ENCODE measurements at regions not wholly inside any gene's neighbourhood (a gene's known extent, or its start where the extent isn't known, plus 50 kb on each side); places are given as distances from the start of the nearest gene placed in this dataset.

- WGBS, 2 donors: 4 to 7% methylated on average over 4 of the region's 4 CpGs
- Histone ChIP-seq H3K27me3 (no peaks in the 10 kb centered on the region), H3K36me3 (no peaks in the 10 kb centered on the region), H3K27ac (no peak overlapping the region), H3K4me3 (no peak overlapping the region), H3K9me3 (no peaks in the 10 kb centered on the region), H3K4me1 (peaks cover 0 to 3% (median 0%) of the 10 kb centered on the region in 3 donors)
- no peak for TF ChIP-seq CTCF (IDR thresholded peaks at IDR 0.05)
- ATAC-seq (peak in 2 of 4 donors; percentile 45 to 51), FAIRE-seq (peak; percentile 70), DNase-seq (no peak)
- intact Hi-C loops (cut with DNase I): no loop called here
Observed at GRCh38 chr3:147119989-147120388, 286.4 kb downstream of the ZIC4 start.

- peaks cover 0 to 3% (median 0%) of the 10 kb centered on the region in 3 donors for H3K4me1 ChIP-seq
- no peaks in the 10 kb centered on the region for H3K36me3 ChIP-seq
- TF ChIP-seq CTCF (IDR thresholded peaks at IDR 0.05): no peak
- intact Hi-C loops (cut with DNase I): no loop called here
- no peaks in the 10 kb centered on the region for H3K27me3 ChIP-seq
- H3K9me3 ChIP-seq: no peaks in the 10 kb centered on the region
- 80 to 86% methylated on average over 3 of the region's 3 CpGs for WGBS, 2 donors
- DNase-seq (no peak), FAIRE-seq (no peak), ATAC-seq (no peak)
- no peak overlapping the region for H3K27ac ChIP-seq
- H3K4me3 ChIP-seq: no peak overlapping the region
Observed at GRCh38 chr3:147119346-147119745, 287.0 kb downstream of the ZIC4 start.

- no peak for TF ChIP-seq CTCF (IDR thresholded peaks at IDR 0.05)
- FAIRE-seq: no peak
- H3K27ac ChIP-seq: no peak overlapping the region
Observed at GRCh38 chr3:147118611-147119010, 287.7 kb downstream of the ZIC4 start.

GRCh38 chr3:147117631-147118030 is 288.7 kb downstream of the ZIC4 start:
- 73 to 76% methylated on average over 4 of the region's 4 CpGs for WGBS, 2 donors
- Histone ChIP-seq H3K4me3 (no peak overlapping the region), H3K9me3 (no peaks in the 10 kb centered on the region), H3K27ac (no peak overlapping the region), H3K4me1 (peaks cover 0 to 3% (median 0%) of the 10 kb centered on the region in 3 donors), H3K36me3 (no peaks in the 10 kb centered on the region), H3K27me3 (no peaks in the 10 kb centered on the region)
- DNase-seq: no peak
- no peak for TF ChIP-seq CTCF (IDR thresholded peaks at IDR 0.05)
- intact Hi-C loops (cut with DNase I): no loop called here
- no peak for FAIRE-seq
- ATAC-seq: no peak

More at GRCh38 chr3:147118611-147119010, 287.7 kb downstream of the ZIC4 start:
- no peaks in the 10 kb centered on the region for H3K27me3 ChIP-seq
- ATAC-seq: no peak
- H3K4me3 ChIP-seq: no peak overlapping the region
- H3K36me3 ChIP-seq: no peaks in the 10 kb centered on the region
- no peaks in the 10 kb centered on the region for H3K9me3 ChIP-seq
- peaks cover 0 to 3% (median 0%) of the 10 kb centered on the region in 3 donors for H3K4me1 ChIP-seq
- 66 to 68% methylated on average over 5 of the region's 5 CpGs for WGBS, 2 donors
- intact Hi-C loops (cut with DNase I): no loop called here
- no peak for DNase-seq

GRCh38 chr3:147113293-147114044 is 292.9 kb downstream of the ZIC4 start:
- H3K27me3 ChIP-seq: no peaks in the 10 kb centered on the region
- TF ChIP-seq CTCF (IDR thresholded peaks at IDR 0.05): no peak
- no peak overlapping the region for H3K27ac ChIP-seq
- no peak for ATAC-seq
- no peak for DNase-seq
- no peak for FAIRE-seq
- no peaks in the 10 kb centered on the region for H3K9me3 ChIP-seq
- intact Hi-C loops (cut with DNase I): no loop called here
- no peaks in the 10 kb centered on the region for H3K36me3 ChIP-seq
- WGBS, 2 donors: 79 to 82% methylated on average over 3 of the region's 3 CpGs
- no peak overlapping the region for H3K4me3 ChIP-seq
- H3K4me1 ChIP-seq: no peaks in the 10 kb centered on the region
